ENCODE measurements at regions not wholly inside any gene's neighbourhood (a gene's known extent, or its start where the extent isn't known, plus 50 kb on each side); places are given as distances from the start of the nearest gene placed in this dataset.
A peak's percentile ranks its signal among the peaks of the same experiment; 100 is the strongest.

DNA sequence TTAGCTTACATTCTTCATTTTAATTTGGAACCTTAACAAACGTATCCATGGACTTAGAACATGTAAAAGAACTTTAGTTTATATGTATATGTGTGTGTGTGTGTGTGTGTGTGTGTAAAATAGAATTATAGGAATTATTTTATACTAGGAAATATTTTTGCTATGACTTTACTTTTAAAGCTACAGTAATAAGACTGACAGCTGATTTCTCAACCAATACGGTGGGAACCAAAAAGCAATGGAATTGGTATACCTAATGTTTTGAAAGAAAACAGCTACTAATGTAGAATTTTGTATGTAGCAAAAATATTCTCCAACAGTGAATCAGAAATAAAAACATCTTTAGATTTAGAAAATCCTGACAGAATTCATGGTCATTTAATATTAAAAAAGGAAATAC is 146.5 kb upstream of the ARL4C start:
- H3K9ac ChIP-seq (ENCODE audit: insufficient read length, low read depth), result no peak overlapping the region
- DNase-seq (ENCODE audit: low read depth, low spot score), result no peak
- peaks cover 31% of the 10 kb centered on the region for H3K9me3 ChIP-seq (ENCODE audit: insufficient read depth, low read length)
- no peaks in the 10 kb centered on the region for H3K36me3 ChIP-seq (ENCODE audit: insufficient read depth, insufficient read length, low read length)
- H3K4me1 ChIP-seq (ENCODE audit: insufficient read depth, insufficient read length), result no peaks in the 10 kb centered on the region
- H3K27me3 ChIP-seq (ENCODE audit: insufficient read depth, insufficient read length), result no peaks in the 10 kb centered on the region
- TF ChIP-seq ZNF274 (IDR thresholded peaks at IDR 0.05; ENCODE audit: low read depth, low read length) (no peak), SUZ12 (IDR thresholded peaks at IDR 0.05; ENCODE audit: extremely low read depth, insufficient read depth, insufficient read length) (no peak), YY1 (IDR thresholded peaks at IDR 0.05; ENCODE audit: insufficient read depth, insufficient read length) (no peak)
- H3K4me3 ChIP-seq (ENCODE audit: insufficient read length, low read depth), result no peak overlapping the region

DNA sequence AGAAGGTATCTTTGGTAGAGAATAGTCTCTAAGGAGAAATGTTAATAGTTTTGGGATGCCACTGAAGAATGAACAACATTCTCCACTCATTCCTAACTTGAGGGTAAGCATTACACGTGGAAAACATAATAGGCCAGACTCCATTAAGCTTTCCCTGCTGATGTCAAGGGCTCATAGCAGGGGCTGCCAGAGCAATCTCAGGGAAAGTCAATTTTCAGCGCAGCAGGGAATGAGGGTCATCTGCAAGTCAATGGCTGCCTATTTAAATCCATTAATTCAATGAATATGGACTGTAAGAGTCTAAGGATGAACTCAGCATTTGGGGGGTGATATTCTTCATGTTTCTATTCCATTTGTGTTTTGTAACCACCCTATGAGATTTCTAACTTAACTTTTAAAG is 144.2 kb upstream of the ARL4C start:
- Histone ChIP-seq H3K36me3 (ENCODE audit: insufficient read depth, insufficient read length, low read length) (no peaks in the 10 kb centered on the region), H3K9me3 (ENCODE audit: insufficient read depth, low read length) (peaks cover 48% of the 10 kb centered on the region), H3K9ac (ENCODE audit: insufficient read length, low read depth) (no peak overlapping the region), H3K4me3 (ENCODE audit: insufficient read length, low read depth) (no peak overlapping the region), H3K4me1 (ENCODE audit: insufficient read depth, insufficient read length) (no peaks in the 10 kb centered on the region), H3K27me3 (ENCODE audit: insufficient read depth, insufficient read length) (no peaks in the 10 kb centered on the region)
- peak; percentile 88 for DNase-seq (ENCODE audit: low read depth, low spot score)
- TF ChIP-seq ZNF274 (IDR thresholded peaks at IDR 0.05; ENCODE audit: low read depth, low read length) (no peak), SUZ12 (IDR thresholded peaks at IDR 0.05; ENCODE audit: extremely low read depth, insufficient read depth, insufficient read length) (no peak), YY1 (IDR thresholded peaks at IDR 0.05; ENCODE audit: insufficient read depth, insufficient read length) (no peak)

DNA sequence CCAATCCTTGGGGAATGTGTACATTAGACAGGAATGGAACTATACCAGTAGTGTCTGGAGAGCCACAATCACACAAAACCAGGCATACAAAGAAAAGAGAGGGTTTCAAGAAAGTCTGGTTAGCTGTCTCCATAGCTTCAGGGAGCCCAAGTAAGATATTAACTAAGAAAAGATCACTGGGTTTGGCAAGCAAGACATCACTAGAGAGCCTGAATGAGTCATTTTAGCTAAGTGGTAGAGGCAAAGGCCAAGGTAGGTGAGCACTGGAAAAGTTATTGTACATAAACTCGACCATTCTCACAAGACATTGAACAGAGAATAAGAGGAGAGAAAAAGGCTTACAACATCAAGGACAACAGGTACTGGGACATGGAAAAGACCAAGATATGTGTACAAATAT is 143.8 kb upstream of the ARL4C start:
- Histone ChIP-seq H3K9ac (ENCODE audit: insufficient read length, low read depth) (no peak overlapping the region), H3K9me3 (ENCODE audit: insufficient read depth, low read length) (peaks cover 52% of the 10 kb centered on the region), H3K27me3 (ENCODE audit: insufficient read depth, insufficient read length) (no peaks in the 10 kb centered on the region), H3K4me1 (ENCODE audit: insufficient read depth, insufficient read length) (no peaks in the 10 kb centered on the region), H3K36me3 (ENCODE audit: insufficient read depth, insufficient read length, low read length) (no peaks in the 10 kb centered on the region), H3K4me3 (ENCODE audit: insufficient read length, low read depth) (no peak overlapping the region)
- no peak for DNase-seq (ENCODE audit: low read depth, low spot score)
- no peak for TF ChIP-seq ZNF274 (IDR thresholded peaks at IDR 0.05; ENCODE audit: low read depth, low read length)
- no peak for TF ChIP-seq SUZ12 (IDR thresholded peaks at IDR 0.05; ENCODE audit: extremely low read depth, insufficient read depth, insufficient read length)
- no peak for TF ChIP-seq YY1 (IDR thresholded peaks at IDR 0.05; ENCODE audit: insufficient read depth, insufficient read length)

DNA sequence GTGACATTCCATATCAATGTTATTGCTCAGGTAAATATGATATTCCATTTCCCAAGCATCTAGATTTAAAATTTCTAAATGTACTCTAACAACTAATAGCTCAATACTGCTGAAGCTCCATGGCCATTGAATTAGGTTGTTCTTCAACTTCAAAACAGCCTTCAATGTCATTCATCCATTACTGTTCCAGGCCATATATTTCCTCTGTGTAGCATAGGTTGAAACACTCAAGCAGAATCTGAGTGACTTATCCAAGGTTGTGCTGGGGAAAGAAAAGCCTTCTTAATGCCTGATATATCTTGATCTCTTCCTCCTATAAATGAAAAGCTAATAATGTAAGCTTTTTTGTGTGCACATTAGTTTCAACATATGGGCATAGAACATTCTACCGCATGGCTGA is 142.1 kb upstream of the ARL4C start:
- DNase-seq (ENCODE audit: low read depth, low spot score), result no peak
- no peaks in the 10 kb centered on the region for H3K4me1 ChIP-seq (ENCODE audit: insufficient read depth, insufficient read length)
- no peaks in the 10 kb centered on the region for H3K27me3 ChIP-seq (ENCODE audit: insufficient read depth, insufficient read length)
- no peak overlapping the region for H3K9ac ChIP-seq (ENCODE audit: insufficient read length, low read depth)
- TF ChIP-seq SUZ12 (IDR thresholded peaks at IDR 0.05; ENCODE audit: extremely low read depth, insufficient read depth, insufficient read length) (no peak), ZNF274 (IDR thresholded peaks at IDR 0.05; ENCODE audit: low read depth, low read length) (no peak), YY1 (IDR thresholded peaks at IDR 0.05; ENCODE audit: insufficient read depth, insufficient read length) (no peak)
- H3K4me3 ChIP-seq (ENCODE audit: insufficient read length, low read depth), result no peak overlapping the region
- no peaks in the 10 kb centered on the region for H3K36me3 ChIP-seq (ENCODE audit: insufficient read depth, insufficient read length, low read length)
- peaks cover 56% of the 10 kb centered on the region for H3K9me3 ChIP-seq (ENCODE audit: insufficient read depth, low read length)

DNA sequence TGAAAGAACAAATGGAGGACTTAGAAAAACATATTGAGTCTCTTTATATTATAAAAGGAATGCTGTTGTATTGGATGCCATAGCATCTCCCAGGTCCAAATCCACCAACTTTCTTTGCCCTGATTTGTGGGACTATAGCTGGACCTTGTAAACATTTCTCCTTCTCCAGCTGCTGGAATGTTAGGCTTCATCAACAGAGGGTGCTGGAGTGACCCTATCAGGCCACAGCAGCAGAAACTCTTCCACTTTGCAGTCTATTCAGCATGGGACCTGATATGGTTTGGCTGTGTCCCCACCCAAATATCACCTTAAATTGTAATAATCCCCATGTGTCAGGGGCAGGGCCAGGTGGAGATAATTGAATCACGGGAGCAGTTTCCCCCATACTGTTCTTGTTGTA is 138.4 kb upstream of the ARL4C start:
- H3K36me3 ChIP-seq (ENCODE audit: insufficient read depth, insufficient read length, low read length), result no peaks in the 10 kb centered on the region
- peaks cover 8% of the 10 kb centered on the region for H3K4me1 ChIP-seq (ENCODE audit: insufficient read depth, insufficient read length)
- no peak for DNase-seq (ENCODE audit: low read depth, low spot score)
- H3K9me3 ChIP-seq (ENCODE audit: insufficient read depth, low read length), result peaks cover 32% of the 10 kb centered on the region; the same call in 1 of the 2 replicates
- TF ChIP-seq SUZ12 (IDR thresholded peaks at IDR 0.05; ENCODE audit: extremely low read depth, insufficient read depth, insufficient read length) (no peak), YY1 (IDR thresholded peaks at IDR 0.05; ENCODE audit: insufficient read depth, insufficient read length) (no peak), ZNF274 (IDR thresholded peaks at IDR 0.05; ENCODE audit: low read depth, low read length) (no peak)
- no peak overlapping the region for H3K9ac ChIP-seq (ENCODE audit: insufficient read length, low read depth)
- no peak overlapping the region for H3K4me3 ChIP-seq (ENCODE audit: insufficient read length, low read depth)
- H3K27me3 ChIP-seq (ENCODE audit: insufficient read depth, insufficient read length), result no peaks in the 10 kb centered on the region

DNA sequence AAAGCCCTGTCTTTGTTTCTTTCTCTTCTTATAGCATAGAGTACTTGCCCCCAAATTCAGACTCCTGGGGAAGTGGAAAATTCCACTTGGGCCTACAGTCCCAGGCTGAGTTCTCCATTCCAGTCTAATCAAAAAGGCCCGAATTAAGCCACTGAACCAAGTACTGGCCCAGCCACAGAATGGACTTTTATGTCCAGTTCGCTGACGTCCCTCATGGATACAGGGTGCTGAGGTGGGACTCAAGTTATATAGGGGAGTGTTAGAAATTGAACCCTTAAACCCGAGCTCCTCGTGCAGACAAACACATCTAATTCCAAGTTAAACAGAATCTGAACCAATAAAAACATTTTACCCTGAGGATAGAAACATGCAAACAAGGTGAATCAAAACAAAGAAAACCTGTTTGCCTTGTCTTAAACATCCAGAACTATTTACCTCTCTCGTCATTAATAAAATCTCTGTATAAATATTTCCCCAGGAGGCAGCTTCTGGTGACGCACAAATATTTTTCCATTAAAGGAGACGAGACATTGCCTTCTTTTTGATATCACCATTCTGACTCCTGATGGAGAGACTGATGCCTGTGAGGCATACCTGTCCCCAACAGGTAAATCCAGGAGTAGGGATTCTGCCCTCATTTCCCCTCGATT is 136.8 kb upstream of the ARL4C start:
- Histone ChIP-seq H3K27me3 (ENCODE audit: insufficient read depth, insufficient read length) (no peaks in the 10 kb centered on the region), H3K9me3 (ENCODE audit: insufficient read depth, low read length) (peaks cover 26% of the 10 kb centered on the region; the same call in 1 of the 2 replicates), H3K36me3 (ENCODE audit: insufficient read depth, insufficient read length, low read length) (no peaks in the 10 kb centered on the region), H3K9ac (ENCODE audit: insufficient read length, low read depth) (no peak overlapping the region), H3K4me3 (ENCODE audit: insufficient read length, low read depth) (no peak overlapping the region), H3K4me1 (ENCODE audit: insufficient read depth, insufficient read length) (peaks cover 8% of the 10 kb centered on the region)
- no peak for DNase-seq (ENCODE audit: low read depth, low spot score)
- TF ChIP-seq SUZ12 (IDR thresholded peaks at IDR 0.05; ENCODE audit: extremely low read depth, insufficient read depth, insufficient read length) (no peak), ZNF274 (IDR thresholded peaks at IDR 0.05; ENCODE audit: low read depth, low read length) (no peak), YY1 (IDR thresholded peaks at IDR 0.05; ENCODE audit: insufficient read depth, insufficient read length) (no peak)

DNA sequence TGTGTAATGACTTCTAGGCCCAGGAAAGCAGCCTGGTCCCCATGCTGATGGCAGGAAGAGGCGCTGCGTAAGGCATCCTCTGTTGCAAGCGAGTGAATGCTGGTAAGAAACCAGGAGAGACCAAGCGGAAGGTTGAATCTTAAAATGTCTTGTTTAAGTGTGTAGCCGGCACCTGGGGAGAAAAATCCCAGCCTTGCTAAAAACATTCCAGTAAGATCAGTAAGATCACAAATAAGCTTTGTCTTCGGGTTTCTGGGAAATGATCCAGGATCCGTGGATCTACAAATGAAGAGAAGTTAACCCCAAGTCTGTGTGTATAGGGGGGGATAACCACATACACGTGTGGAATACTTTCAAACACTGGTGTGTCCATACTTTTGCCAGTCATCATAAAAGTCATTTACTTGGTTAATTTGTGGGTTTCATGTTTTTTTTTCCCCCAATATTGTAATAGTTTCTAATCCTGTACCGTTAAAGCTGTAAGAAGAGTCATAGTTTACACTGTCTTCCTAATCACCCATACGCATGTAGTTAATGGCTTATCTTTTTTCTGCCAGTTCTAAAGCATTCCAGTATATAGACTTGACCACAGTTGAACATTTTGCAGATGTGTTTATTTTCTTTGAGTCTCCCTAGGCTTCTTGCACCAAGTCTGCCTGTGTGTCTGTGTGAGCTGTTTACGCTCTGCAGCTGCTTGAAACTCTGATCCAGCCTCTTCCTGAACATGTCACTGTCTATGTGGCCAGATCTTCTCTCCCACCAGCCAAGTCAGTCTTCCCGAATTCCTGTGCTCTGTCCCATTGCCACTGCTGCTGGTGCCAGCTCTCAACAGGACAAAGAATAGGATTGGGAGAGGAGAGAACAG is 135.9 kb upstream of the ARL4C start:
- TF ChIP-seq YY1 (IDR thresholded peaks at IDR 0.05; ENCODE audit: insufficient read depth, insufficient read length), result no peak
- no peak for TF ChIP-seq SUZ12 (IDR thresholded peaks at IDR 0.05; ENCODE audit: extremely low read depth, insufficient read depth, insufficient read length)
- no peak for TF ChIP-seq ZNF274 (IDR thresholded peaks at IDR 0.05; ENCODE audit: low read depth, low read length)
- H3K9me3 ChIP-seq (ENCODE audit: insufficient read depth, low read length), result peaks cover 26% of the 10 kb centered on the region; the same call in 1 of the 2 replicates
- no peaks in the 10 kb centered on the region for H3K36me3 ChIP-seq (ENCODE audit: insufficient read depth, insufficient read length, low read length)
- H3K9ac ChIP-seq (ENCODE audit: insufficient read length, low read depth), result no peak overlapping the region
- no peaks in the 10 kb centered on the region for H3K27me3 ChIP-seq (ENCODE audit: insufficient read depth, insufficient read length)
- peaks cover 8% of the 10 kb centered on the region for H3K4me1 ChIP-seq (ENCODE audit: insufficient read depth, insufficient read length)
- no peak for DNase-seq (ENCODE audit: low read depth, low spot score)
- no peak overlapping the region for H3K4me3 ChIP-seq (ENCODE audit: insufficient read length, low read depth)

Data from NT2/D1 (cell line).